GM19395 (cell line): ENCODE measurements at regions not wholly inside any gene's neighbourhood (a gene's known extent, or its start where the extent isn't known, plus 50 kb on each side); places are given as distances from the start of the nearest gene placed in this dataset.

Experiments
- ATAC-seq: cut with Tn5 transposase; IDR thresholded peaks from one replicate; pipeline ENCODE4 v1.9.1; 2021; ENCODE audit warnings: mild to moderate bottlenecking, moderate library complexity; ENCODE audit not compliant: unreplicated experiment

DNA sequence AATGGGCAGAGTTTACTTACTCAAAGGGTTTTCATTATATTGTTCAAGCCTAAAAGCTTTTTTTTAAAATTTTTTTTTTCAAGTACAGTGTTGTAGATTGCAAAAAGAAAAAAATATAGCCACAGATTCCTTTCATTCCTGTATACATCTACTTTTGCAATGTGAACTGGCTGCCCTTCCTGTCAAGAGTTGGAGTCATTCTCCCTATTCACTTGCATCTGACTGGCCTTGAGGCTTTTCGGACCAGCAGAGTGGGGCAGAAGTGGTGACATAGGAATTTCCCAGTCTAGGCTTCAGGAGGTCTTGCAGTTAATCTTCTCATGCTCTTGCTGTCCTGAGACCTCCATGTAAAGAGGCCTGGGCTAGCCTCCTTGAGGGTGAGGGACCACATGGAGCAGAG is 218.3 kb upstream of the CFAP20DC start:
- ATAC-seq: no peak

DNA sequence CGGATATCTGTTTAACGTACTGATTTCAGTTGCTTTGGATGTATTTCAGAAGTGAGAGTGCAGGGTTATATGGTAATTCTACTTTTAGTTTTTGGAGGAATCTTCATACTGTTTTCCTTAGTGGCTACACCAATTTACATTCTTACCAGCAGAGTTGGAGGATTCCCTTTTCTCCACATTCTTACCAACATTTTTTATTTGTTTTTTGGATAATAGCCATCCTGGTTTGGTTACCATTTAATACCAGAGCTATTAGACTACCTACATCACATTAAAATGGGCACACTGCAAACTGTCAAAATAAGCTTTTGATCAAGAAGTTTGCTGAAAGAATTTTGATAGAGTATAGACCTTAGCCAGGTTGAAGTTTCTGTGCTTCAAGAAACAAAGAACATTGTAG is 217.2 kb upstream of the CFAP20DC start:
- ATAC-seq: no peak

DNA sequence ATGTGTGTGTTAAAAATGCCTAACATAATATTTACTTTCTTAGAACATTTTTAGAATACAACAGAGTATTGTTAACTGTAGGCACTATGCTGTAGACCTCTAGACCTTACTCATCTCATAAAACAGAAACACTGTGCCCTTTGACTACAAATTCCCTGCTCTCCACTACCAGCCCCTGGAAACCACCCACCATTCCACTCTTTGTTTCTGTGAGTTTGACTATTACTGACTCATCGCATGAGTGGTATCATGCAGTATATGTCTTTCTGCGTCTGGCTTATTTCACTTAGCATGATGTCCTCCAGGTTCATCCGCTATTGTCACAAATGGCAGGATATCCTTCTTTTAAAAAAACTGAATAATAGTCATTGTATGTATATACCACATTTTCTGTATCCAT is 216.7 kb upstream of the CFAP20DC start:
- no peak for ATAC-seq

DNA sequence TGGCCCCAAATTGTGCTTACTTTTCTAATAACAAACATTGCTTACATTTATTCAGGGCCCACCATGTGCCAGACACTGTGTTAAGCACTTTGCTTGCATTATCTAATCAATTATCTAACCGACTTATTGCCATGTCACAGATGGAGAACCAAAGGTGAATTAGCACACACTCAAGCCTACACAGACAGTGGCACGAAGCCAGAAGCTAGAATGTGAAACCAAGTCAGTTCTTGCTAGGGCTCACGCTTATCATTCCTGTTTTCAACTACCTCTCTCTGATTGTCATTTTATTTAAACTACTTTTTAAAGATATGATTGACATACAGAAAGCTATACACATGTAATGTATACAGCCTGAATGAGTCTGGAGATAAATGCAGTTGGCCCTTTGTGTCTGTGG is 215.7 kb upstream of the CFAP20DC start:
- no peak for ATAC-seq

DNA sequence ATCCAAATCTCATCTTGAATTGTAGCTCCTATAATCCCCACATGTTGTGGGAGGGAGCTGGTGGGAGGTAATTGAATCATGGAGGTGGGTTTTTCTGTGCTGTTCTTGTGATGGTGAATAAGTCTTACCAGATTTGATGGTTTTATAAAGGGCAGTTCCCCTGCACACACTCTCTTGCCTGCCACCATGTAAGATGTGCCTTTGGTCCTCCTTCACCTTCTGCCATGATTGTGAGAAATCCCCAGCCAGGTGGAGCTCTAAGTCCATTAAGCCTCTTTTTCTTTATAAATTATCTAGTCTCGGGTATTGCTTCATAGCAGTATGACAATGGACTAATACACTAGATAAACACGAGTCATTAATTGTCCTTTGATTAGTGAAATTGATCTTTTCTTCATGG is 214.5 kb upstream of the CFAP20DC start:
- ATAC-seq: no peak

DNA sequence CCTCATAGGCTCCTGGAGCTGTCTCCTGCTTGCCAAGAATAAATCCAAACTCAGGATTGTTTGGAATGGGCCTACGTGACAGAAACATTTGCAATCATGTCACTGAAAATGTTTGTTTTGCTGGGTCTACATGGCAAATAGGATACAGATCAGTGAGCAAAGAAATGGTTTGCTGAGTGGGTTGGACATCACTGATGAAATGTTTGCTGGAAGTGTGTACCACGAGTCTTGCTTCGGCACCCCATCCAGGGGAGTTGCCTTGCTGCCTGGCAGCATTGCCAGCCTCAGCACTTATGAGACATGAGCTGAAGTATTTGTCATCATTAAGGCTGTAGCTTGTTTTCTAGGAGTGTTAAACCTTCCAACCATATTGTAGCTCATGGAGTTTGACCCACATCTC is 213.3 kb upstream of the CFAP20DC start:
- no peak for ATAC-seq

DNA sequence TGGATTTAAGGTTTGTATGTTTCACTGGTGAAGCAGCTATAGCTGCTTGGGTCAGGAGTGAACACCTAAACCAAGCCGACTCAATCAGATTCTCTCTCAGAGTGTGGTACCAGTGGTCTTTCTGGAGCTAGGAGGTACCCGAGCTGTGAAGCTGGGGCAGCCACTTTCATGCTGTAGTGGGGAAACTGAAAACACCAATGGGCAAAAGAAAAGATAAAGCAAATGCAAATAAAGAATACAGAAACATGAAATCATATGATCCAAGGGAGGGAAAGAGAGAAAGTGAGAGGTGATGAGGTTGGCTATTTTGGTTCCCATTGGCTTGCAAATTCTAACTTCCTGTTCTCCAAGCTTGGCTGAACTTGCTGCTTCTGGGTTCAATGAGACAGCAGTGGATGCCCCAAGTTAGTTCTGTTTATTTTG is 212.3 kb upstream of the CFAP20DC start:
- peak; percentile 96 for ATAC-seq

DNA sequence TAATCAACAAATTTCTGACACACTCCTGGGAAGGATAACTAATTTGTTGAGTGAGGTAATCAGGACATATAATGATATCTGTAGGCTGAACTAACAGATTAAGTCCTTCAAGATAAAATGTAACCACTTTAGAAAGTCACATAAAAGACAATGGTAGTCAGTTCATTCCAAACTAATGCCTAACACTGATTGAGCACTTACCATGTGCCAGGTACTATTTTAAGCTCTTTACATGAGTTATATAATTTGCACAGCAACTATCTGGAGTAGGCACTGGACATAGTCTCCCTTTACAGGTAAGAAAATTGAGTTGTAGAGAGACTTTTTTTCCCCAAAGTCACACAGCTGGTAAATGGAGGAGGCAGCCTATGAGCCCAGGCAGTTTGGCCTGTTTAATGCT is 211.2 kb upstream of the CFAP20DC start:
- no peak for ATAC-seq

DNA sequence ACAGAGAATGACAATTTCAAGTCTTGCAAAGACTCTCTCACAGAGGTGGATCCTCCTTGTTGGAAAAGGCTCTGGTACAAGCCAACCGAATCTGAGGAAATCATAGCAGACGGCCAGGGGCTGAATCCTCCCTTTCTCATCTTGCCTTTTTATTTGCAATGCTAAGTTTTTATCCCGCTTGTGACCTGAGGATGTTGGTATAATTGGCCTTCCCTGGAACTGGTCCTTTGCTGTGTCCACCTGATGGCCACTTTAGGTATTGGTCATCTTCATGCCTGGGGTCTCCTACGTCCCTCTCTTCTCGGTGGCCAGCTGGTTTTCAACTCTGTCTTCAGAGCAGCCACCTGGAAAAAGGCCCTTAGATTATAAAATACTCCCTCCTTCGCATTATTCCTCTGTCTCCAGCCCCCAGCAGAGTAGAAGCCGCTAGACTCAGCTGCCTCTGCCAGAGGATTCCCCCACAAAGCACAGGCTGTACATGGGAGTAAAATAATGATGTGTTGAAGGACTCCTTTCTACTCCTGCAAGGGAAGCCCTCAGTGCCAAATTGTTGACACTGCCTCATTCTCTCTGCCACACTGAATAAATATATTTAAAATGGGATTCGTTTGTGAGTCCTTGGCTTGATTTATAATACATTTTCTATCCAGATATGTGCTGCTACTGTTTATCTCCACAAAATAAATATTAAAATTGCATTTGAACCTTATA is 208.9 kb upstream of the CFAP20DC start:
- no peak for ATAC-seq

- no peak for ATAC-seq
Measured at GRCh38 chr3:59257506-59257905, 207.7 kb upstream of the CFAP20DC start.

- no peak for ATAC-seq
Measured at GRCh38 chr3:59256230-59256629, 206.4 kb upstream of the CFAP20DC start.

- ATAC-seq: no peak
Measured at GRCh38 chr3:59254976-59255375, 205.2 kb upstream of the CFAP20DC start.

DNA sequence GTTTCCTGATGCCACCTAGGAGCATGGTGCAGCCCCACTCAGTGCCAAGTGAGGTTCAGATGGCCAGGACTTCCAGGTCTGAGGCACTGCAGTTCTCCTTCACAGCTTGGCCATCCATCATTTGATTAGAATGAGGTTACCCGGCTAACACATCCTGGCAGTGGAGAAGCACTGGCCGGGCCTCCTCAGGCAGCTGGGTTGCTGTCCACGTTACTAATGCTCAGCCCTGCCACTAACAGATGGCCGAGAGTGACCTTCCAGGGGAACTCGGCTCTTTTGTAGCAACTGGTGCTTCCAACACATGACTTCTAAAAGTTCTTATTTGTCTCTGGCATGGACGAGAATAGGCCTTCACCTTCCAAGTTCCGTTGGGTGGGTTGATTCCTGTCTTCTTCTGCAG is 204.6 kb upstream of the CFAP20DC start:
- no peak for ATAC-seq

GRCh38 chr3:59253523-59253922 is 203.7 kb upstream of the CFAP20DC start:
- no peak for ATAC-seq

GRCh38 chr3:59251869-59252268 is 202.0 kb upstream of the CFAP20DC start:
- no peak for ATAC-seq

GRCh38 chr3:59250600-59250999 is 200.8 kb upstream of the CFAP20DC start:
- no peak for ATAC-seq

DNA sequence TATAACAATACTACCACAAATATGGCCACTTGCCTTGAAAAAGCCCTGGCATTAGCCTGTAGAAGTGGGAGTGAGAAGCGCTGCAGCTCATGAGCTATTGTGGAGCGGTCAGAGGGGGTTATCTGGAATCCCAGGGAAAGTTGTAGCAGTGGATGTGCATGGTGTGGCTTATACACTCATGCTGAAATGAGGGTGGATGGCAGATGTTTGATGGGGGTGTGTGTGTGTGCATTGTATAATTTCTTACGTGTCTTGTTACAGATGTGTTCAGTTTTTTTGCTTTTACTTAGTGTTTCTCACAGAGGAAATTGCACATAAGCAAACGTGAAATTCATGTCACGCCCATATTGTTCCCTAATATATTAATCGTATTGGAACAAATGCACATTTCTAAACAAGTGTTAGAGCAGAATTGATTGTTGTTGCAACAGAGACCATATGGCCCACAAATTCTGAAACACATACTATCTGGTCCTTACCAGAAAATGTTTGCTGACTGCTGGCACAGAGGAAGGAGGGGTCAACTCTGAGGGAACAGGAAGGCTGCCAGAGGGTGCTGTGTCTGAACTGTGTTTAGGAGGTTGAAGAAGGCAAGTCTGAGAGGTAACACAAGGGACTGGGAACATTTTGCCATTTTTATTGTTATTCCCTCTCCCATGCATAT is 200.0 kb upstream of the CFAP20DC start:
- ATAC-seq: no peak

DNA sequence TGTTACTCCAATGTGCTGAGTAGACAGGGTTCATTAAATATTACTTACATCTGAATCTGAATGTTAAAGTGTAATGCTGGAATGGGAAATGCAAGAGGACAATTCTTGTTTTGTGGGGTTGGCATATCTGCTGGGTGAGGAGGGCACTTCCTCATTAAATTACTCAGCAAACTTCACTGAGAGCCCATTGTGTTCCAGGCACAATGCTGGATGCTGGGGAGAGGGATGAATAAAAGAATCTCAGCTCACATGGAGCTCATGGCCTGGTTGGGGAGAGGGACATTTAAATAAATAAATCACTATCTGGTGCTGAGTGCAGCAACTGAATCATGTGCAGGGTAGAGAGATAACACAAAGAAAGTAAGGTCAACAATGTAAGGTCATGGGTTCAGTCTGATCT is 199.2 kb upstream of the CFAP20DC start:
- ATAC-seq: no peak

DNA sequence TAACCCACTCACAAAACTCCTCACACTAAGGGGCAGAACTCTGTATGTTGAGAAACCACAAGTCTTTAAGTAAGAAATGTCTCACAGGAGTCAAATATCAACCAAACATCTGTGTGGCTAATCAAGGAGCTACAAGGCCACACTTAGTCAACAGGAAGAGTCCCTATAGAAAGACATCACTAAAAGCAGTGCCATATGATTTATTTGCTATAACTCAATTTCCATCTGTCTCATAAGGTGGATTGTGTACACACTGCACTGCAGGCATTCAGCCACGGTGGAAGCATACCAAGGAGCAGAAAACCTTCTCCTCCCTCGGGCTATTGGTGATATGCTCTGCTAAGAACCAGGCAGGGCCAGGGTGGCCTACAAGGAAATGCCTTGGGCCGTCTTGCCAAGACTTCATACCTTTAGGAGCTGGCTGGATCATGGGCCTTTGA is 197.6 kb upstream of the CFAP20DC start:
- ATAC-seq: peak; percentile 61

DNA sequence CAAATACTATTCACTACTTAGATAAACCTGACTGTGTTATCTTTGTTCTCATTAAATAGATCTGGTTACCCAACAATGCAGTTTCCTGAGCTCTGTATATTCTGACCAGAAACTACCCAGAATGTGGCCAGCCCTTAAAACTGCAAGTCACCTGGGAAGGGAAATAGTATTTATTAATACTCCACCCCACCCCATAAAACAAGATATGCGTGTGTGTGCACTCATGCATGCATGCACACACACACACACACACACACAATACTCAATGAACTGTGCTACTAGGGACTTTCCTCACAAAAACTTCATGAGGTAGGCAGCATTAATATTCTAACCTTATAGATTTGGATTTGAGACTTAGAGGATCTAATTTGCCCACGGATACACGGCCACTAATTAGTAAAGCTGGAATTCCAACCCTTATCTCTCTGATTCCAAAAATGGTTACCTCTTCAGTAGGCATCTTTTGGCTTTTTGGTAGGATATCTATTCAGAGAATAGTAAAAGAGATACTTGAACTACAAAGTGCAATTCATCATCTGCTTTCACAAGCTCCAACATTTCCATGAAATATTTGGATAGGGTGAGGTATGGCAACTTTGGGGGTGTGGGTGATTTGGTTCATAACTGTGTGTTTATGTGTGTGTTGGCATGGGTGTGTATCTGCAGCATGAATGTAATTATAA is 197.0 kb upstream of the CFAP20DC start:
- peak; percentile 49 for ATAC-seq

- no peak for ATAC-seq
Measured at GRCh38 chr3:59245859-59246501, 196.2 kb upstream of the CFAP20DC start.
